ENCODE measurements at regions not wholly inside any gene's neighbourhood (a gene's known extent, or its start where the extent isn't known, plus 50 kb on each side); places are given as distances from the start of the nearest gene placed in this dataset.

GRCh38 chr4:156638334-156638733 lies 333.3 kb downstream of the PDGFC start:
- 54% methylated on average over 5 of the region's 5 CpGs for WGBS
- TF ChIP-seq POLR2A (IDR thresholded peaks at IDR 0.05) (no peak), POLR2AphosphoS5 (IDR thresholded peaks at IDR 0.05) (no peak), EP300 (IDR thresholded peaks at IDR 0.05) (no peak)
- TF ChIP-seq, protein P1, sequence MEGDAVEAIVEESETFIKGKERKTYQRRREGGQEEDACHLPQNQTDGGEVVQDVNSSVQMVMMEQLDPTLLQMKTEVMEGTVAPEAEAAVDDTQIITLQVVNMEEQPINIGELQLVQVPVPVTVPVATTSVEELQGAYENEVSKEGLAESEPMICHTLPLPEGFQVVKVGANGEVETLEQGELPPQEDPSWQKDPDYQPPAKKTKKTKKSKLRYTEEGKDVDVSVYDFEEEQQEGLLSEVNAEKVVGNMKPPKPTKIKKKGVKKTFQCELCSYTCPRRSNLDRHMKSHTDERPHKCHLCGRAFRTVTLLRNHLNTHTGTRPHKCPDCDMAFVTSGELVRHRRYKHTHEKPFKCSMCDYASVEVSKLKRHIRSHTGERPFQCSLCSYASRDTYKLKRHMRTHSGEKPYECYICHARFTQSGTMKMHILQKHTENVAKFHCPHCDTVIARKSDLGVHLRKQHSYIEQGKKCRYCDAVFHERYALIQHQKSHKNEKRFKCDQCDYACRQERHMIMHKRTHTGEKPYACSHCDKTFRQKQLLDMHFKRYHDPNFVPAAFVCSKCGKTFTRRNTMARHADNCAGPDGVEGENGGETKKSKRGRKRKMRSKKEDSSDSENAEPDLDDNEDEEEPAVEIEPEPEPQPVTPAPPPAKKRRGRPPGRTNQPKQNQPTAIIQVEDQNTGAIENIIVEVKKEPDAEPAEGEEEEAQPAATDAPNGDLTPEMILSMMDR (IDR thresholded peaks at IDR 0.05) = no peak
- no peak overlapping the region for H3K27ac ChIP-seq
- H3K27me3 ChIP-seq = no peaks in the 10 kb centered on the region
- H3K36me3 ChIP-seq = no peaks in the 10 kb centered on the region
- no peak overlapping the region for H3K4me3 ChIP-seq
- no peak for DNase-seq (ENCODE audit: low spot score in 2 of 2)
- no peaks in the 10 kb centered on the region for H3K9me3 ChIP-seq
- no peaks in the 10 kb centered on the region for H3K4me1 ChIP-seq

DNA sequence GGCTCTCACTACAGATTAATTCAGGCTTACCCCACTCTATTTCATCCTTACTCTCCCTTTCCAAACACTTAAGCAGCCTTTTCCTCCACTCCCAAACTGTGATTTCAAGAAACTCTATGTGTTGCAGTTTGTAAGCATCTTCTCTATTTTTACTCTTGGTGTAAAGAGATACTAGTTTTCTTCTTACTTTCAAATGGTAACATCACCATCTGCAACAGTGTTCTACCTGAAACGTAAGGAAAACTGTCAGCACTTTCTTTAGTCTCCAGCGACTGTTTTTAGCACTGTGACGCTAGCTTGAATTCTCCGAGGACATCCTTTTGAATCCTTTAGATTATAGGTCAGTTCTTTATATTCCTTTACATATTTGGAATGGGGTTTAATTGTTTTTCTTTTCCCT lies 335.2 kb downstream of the PDGFC start:
- no peak for DNase-seq (ENCODE audit: low spot score in 2 of 2)
- 97% methylated on average over 4 of the region's 4 CpGs for WGBS
- Histone ChIP-seq H3K27ac (no peak overlapping the region), H3K9me3 (no peaks in the 10 kb centered on the region), H3K36me3 (no peaks in the 10 kb centered on the region), H3K4me1 (no peaks in the 10 kb centered on the region), H3K4me3 (no peak overlapping the region), H3K27me3 (no peaks in the 10 kb centered on the region)
- TF ChIP-seq EP300 (IDR thresholded peaks at IDR 0.05) (no peak), POLR2A (IDR thresholded peaks at IDR 0.05) (no peak), POLR2AphosphoS5 (IDR thresholded peaks at IDR 0.05) (no peak)
- TF ChIP-seq, protein P1 (IDR thresholded peaks at IDR 0.05) = no peak

GRCh38 chr4:156635051-156635450 lies 336.5 kb downstream of the PDGFC start:
- no peaks in the 10 kb centered on the region for H3K9me3 ChIP-seq
- 73% methylated on average over 1 of the region's 1 CpG for WGBS
- H3K27ac ChIP-seq = no peak overlapping the region
- no peak for DNase-seq (ENCODE audit: low spot score in 2 of 2)
- H3K27me3 ChIP-seq = no peaks in the 10 kb centered on the region
- TF ChIP-seq EP300 (IDR thresholded peaks at IDR 0.05) = no peak
- no peak for TF ChIP-seq POLR2A (IDR thresholded peaks at IDR 0.05)
- TF ChIP-seq, protein P1 (IDR thresholded peaks at IDR 0.05) = no peak
- TF ChIP-seq POLR2AphosphoS5 (IDR thresholded peaks at IDR 0.05) = no peak
- H3K4me3 ChIP-seq = no peak overlapping the region
- H3K36me3 ChIP-seq = no peaks in the 10 kb centered on the region
- no peaks in the 10 kb centered on the region for H3K4me1 ChIP-seq

DNA sequence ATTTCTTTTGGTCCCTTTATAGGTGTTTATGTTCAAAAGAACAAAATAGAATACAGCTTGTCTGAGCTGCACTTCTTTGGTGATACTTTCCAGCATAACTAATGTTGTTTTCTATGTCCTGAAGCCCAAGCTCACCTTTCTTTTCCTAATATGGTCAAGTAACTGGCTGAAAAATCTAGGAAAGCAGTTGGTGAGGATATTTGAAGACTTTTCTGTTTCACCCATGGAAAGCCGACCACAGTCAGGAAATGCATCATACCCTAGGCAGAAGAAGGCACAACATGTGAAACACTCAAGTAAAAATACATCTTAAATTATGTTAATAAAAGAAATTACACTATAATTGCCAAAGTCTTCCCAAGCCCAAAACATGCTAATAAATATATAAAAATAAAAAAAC lies 337.0 kb downstream of the PDGFC start:
- TF ChIP-seq, protein P1 (IDR thresholded peaks at IDR 0.05) = no peak
- TF ChIP-seq POLR2AphosphoS5 (IDR thresholded peaks at IDR 0.05) = no peak
- TF ChIP-seq POLR2A (IDR thresholded peaks at IDR 0.05) = no peak
- no peak for TF ChIP-seq EP300 (IDR thresholded peaks at IDR 0.05)
- Histone ChIP-seq H3K36me3 (no peaks in the 10 kb centered on the region), H3K27me3 (no peaks in the 10 kb centered on the region), H3K9me3 (no peaks in the 10 kb centered on the region), H3K27ac (no peak overlapping the region), H3K4me3 (no peak overlapping the region), H3K4me1 (no peaks in the 10 kb centered on the region)
- DNase-seq (ENCODE audit: low spot score in 2 of 2) = no peak
- 79% methylated on average over 1 of the region's 1 CpG for WGBS

GRCh38 chr4:156633847-156634246 lies 337.8 kb downstream of the PDGFC start:
- Histone ChIP-seq H3K4me1 (no peaks in the 10 kb centered on the region), H3K4me3 (no peak overlapping the region), H3K27me3 (no peaks in the 10 kb centered on the region), H3K36me3 (no peaks in the 10 kb centered on the region), H3K9me3 (no peaks in the 10 kb centered on the region), H3K27ac (no peak overlapping the region)
- TF ChIP-seq POLR2A (IDR thresholded peaks at IDR 0.05) = no peak
- TF ChIP-seq POLR2AphosphoS5 (IDR thresholded peaks at IDR 0.05) = no peak
- TF ChIP-seq, protein P1 (IDR thresholded peaks at IDR 0.05) = no peak
- no peak for TF ChIP-seq EP300 (IDR thresholded peaks at IDR 0.05)
- no peak for DNase-seq (ENCODE audit: low spot score in 2 of 2)
- WGBS = 91% methylated on average over 5 of the region's 5 CpGs

Data from suprapubic skin (tissue), 4 donors.